ENCODE measurements at regions not wholly inside any gene's neighbourhood (a gene's known extent, or its start where the extent isn't known, plus 50 kb on each side); places are given as distances from the start of the nearest gene placed in this dataset.

DNA sequence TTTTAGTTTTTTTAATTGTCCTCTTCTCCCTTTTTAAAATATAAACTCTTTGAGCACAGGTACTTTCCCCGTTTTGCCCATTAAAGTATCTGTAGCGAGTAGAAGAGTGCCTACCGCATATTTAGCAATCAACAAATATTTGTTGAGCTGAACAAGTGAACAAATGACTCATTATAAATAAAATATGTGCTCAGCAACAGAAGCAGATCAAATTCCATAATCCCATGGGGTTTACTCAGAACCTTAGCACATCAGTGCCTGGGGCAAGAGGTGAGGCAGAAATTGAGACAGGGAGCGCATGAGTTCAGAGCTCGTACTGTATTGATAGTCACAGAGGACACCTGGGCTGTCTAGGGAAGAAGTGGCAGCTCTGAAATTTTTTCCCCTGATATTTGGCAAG, 161.0 kb downstream of the SEM1 start:
- Mint-ChIP-seq H3K9me3 (no peaks in the 10 kb centered on the region), H3K36me3 (ENCODE audit: insufficient read depth in 1 of 3, low read depth in 3 of 3) (no peaks in the 10 kb centered on the region), H3K27me3 (ENCODE audit: low read depth) (no peaks in the 10 kb centered on the region; the same call in 1 of the 2 replicates), H3K27ac (no peak overlapping the region), H3K4me1 (no peaks in the 10 kb centered on the region), H3K4me3 (no peak overlapping the region)
- TF ChIP-seq, protein P1, sequence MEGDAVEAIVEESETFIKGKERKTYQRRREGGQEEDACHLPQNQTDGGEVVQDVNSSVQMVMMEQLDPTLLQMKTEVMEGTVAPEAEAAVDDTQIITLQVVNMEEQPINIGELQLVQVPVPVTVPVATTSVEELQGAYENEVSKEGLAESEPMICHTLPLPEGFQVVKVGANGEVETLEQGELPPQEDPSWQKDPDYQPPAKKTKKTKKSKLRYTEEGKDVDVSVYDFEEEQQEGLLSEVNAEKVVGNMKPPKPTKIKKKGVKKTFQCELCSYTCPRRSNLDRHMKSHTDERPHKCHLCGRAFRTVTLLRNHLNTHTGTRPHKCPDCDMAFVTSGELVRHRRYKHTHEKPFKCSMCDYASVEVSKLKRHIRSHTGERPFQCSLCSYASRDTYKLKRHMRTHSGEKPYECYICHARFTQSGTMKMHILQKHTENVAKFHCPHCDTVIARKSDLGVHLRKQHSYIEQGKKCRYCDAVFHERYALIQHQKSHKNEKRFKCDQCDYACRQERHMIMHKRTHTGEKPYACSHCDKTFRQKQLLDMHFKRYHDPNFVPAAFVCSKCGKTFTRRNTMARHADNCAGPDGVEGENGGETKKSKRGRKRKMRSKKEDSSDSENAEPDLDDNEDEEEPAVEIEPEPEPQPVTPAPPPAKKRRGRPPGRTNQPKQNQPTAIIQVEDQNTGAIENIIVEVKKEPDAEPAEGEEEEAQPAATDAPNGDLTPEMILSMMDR (conservative IDR thresholded peaks at IDR 0.05) = no peak
- H4K5ac ChIP-seq (ENCODE audit: insufficient read length, low read depth, low read length) = no peak overlapping the region
- H2BK12ac ChIP-seq (ENCODE audit: insufficient read length, low read depth, low read length) = no peak overlapping the region
- H2BK120ac ChIP-seq (ENCODE audit: low read depth, low read length, poor library complexity, severe bottlenecking) = no peak overlapping the region
- H3K79me1 ChIP-seq (ENCODE audit: insufficient read depth, low read depth, low read length, poor library complexity, severe bottlenecking) = no peaks in the 10 kb centered on the region
- no peak overlapping the region for H2AFZ ChIP-seq (ENCODE audit: low read length)
- H3T11ph ChIP-seq (ENCODE audit: low read length) = no peak overlapping the region
- H4K91ac ChIP-seq (ENCODE audit: insufficient read length, low read depth, low read length) = no peak overlapping the region
- H3K4ac ChIP-seq (ENCODE audit: low read depth, low read length) = no peak overlapping the region
- H2BK15ac ChIP-seq (ENCODE audit: low read depth, low read length) = no peak overlapping the region
- H3K14ac ChIP-seq (ENCODE audit: insufficient read depth, low read length) = no peak overlapping the region
- no peak for DNase-seq
- no peak overlapping the region for H2BK20ac ChIP-seq (ENCODE audit: low read depth, low read length, poor library complexity, severe bottlenecking)
- no peaks in the 10 kb centered on the region for H3K79me2 ChIP-seq (ENCODE audit: insufficient read depth, low read length)
- no peaks in the 10 kb centered on the region for H4K20me1 ChIP-seq (ENCODE audit: control insufficient read depth, insufficient read depth, insufficient read length)
- no peak overlapping the region for H2AK5ac ChIP-seq (ENCODE audit: insufficient read length, low read length)
- no peak overlapping the region for H3K23ac ChIP-seq (ENCODE audit: insufficient read length, low read depth, low read length)
- no peaks in the 10 kb centered on the region for H3K9me3 ChIP-seq (ENCODE audit: control insufficient read depth, low read depth, low read length)
- H3K18ac ChIP-seq (ENCODE audit: insufficient read length, low read depth, low read length) = no peak overlapping the region
- no peaks in the 10 kb centered on the region for H3K4me1 ChIP-seq (ENCODE audit: insufficient read depth, low read length)
- no CpG with 5 or more reads among the region's 5 CpGs for WGBS (ENCODE audit: extremely low coverage, insufficient read length, low lambda C conversion rate)
- no peak overlapping the region for H3K4me2 ChIP-seq (ENCODE audit: insufficient read depth, insufficient read length, low read length)
- no peaks in the 10 kb centered on the region for H3K23me2 ChIP-seq (ENCODE audit: insufficient read length, low read depth, low read length, poor library complexity, severe bottlenecking)
- H3K27me3 ChIP-seq (ENCODE audit: insufficient read depth, low read length) = no peaks in the 10 kb centered on the region
- no peak overlapping the region for H2BK5ac ChIP-seq (ENCODE audit: insufficient read length, low read length)
- no peak overlapping the region for H4K8ac ChIP-seq (replicated peaks; ENCODE audit: insufficient read length, low read depth, low read length)
- H3K56ac ChIP-seq (ENCODE audit: insufficient read length, low read depth, low read length) = no peak overlapping the region
- no peak overlapping the region for H3K27ac ChIP-seq (ENCODE audit: insufficient read length, low read depth, low read length)
- no peak overlapping the region for H3K9ac ChIP-seq (ENCODE audit: extremely low read depth, insufficient read length, low read length)
